ENCODE measurements at regions not wholly inside any gene's neighbourhood (a gene's known extent, or its start where the extent isn't known, plus 50 kb on each side); places are given as distances from the start of the nearest gene placed in this dataset.

DNA sequence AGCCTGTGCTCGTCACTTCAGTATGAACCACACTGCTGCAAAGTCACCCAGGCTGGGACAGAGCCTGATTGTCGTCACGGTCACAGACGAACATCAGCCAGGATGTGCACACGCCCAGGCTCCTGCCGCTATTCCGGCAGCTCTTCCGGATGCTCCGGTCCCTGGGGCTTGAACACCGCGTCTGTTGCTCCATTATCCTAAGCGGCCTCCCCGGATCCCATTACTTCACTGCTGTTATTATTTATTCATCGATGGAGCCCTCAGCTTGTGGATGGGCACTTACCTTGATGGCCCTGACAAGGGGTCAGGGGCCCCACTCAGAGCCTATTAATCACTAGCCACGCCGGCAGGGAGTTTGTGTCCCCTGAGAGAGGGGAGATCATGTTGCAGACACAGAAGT is 120.8 kb upstream of the PCBD1 start:
- H3K27ac ChIP-seq = no peak overlapping the region
- TF ChIP-seq, protein P1, sequence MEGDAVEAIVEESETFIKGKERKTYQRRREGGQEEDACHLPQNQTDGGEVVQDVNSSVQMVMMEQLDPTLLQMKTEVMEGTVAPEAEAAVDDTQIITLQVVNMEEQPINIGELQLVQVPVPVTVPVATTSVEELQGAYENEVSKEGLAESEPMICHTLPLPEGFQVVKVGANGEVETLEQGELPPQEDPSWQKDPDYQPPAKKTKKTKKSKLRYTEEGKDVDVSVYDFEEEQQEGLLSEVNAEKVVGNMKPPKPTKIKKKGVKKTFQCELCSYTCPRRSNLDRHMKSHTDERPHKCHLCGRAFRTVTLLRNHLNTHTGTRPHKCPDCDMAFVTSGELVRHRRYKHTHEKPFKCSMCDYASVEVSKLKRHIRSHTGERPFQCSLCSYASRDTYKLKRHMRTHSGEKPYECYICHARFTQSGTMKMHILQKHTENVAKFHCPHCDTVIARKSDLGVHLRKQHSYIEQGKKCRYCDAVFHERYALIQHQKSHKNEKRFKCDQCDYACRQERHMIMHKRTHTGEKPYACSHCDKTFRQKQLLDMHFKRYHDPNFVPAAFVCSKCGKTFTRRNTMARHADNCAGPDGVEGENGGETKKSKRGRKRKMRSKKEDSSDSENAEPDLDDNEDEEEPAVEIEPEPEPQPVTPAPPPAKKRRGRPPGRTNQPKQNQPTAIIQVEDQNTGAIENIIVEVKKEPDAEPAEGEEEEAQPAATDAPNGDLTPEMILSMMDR (conservative IDR thresholded peaks at IDR 0.05; ENCODE audit: low read depth, low read length) = no peak
- H3K27me3 ChIP-seq (ENCODE audit: insufficient read depth, low read depth) = no peaks in the 10 kb centered on the region
- no peak overlapping the region for H3K4me2 ChIP-seq
- no peak overlapping the region for H3K4me3 ChIP-seq (IDR thresholded peaks at IDR 0.05; ENCODE audit: insufficient read depth, low read depth, low read length)
- no peaks in the 10 kb centered on the region for H3K79me2 ChIP-seq (ENCODE audit: insufficient read depth, low read depth)
- H3K9ac ChIP-seq = no peak overlapping the region
- no peaks in the 10 kb centered on the region for H4K20me1 ChIP-seq (ENCODE audit: insufficient read depth)
- H2AFZ ChIP-seq (ENCODE audit: low read depth) = no peak overlapping the region
- H3K4me1 ChIP-seq (ENCODE audit: low read depth, poor library complexity, severe bottlenecking) = no peaks in the 10 kb centered on the region
- H3K36me3 ChIP-seq (ENCODE audit: insufficient read depth) = no peaks in the 10 kb centered on the region

GRCh38 chr10:71010730-71011129 is 122.4 kb upstream of the PCBD1 start:
- Histone ChIP-seq H3K36me3 (ENCODE audit: insufficient read depth) (no peaks in the 10 kb centered on the region), H3K4me2 (no peak overlapping the region), H2AFZ (ENCODE audit: low read depth) (no peak overlapping the region), H3K4me1 (ENCODE audit: low read depth, poor library complexity, severe bottlenecking) (no peaks in the 10 kb centered on the region), H3K27me3 (ENCODE audit: insufficient read depth, low read depth) (no peaks in the 10 kb centered on the region), H3K9ac (no peak overlapping the region), H3K4me3 (IDR thresholded peaks at IDR 0.05; ENCODE audit: insufficient read depth, low read depth, low read length) (no peak overlapping the region), H3K27ac (no peak overlapping the region), H3K79me2 (ENCODE audit: insufficient read depth, low read depth) (no peaks in the 10 kb centered on the region), H4K20me1 (ENCODE audit: insufficient read depth) (no peaks in the 10 kb centered on the region)
- TF ChIP-seq, protein P1 (conservative IDR thresholded peaks at IDR 0.05; ENCODE audit: low read depth, low read length) = no peak

DNA sequence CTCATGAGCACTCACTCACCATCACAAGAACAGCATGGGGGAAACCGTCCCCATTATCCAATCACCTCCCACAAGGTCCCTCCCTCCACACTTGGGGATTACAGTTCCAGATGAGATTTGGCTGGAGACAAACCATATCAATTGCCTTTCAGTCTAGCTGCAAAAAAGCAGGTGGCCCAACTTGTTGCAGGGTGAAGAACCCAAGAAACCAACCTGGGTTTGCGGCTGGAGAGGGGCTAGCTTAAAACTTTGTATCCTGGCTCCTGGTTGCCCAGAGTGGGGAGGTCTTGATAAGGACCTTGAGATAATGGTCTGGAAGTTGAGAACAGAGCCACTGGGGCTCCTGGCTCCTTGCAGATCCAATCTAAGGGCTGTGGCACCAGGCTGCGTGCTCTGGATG is 122.8 kb upstream of the PCBD1 start:
- no peak overlapping the region for H3K27ac ChIP-seq
- no peak overlapping the region for H3K4me2 ChIP-seq
- no peaks in the 10 kb centered on the region for H4K20me1 ChIP-seq (ENCODE audit: insufficient read depth)
- H3K79me2 ChIP-seq (ENCODE audit: insufficient read depth, low read depth) = no peaks in the 10 kb centered on the region
- no peak overlapping the region for H2AFZ ChIP-seq (ENCODE audit: low read depth)
- TF ChIP-seq, protein P1 (conservative IDR thresholded peaks at IDR 0.05; ENCODE audit: low read depth, low read length) = no peak
- H3K27me3 ChIP-seq (ENCODE audit: insufficient read depth, low read depth) = no peaks in the 10 kb centered on the region
- no peak overlapping the region for H3K4me3 ChIP-seq (IDR thresholded peaks at IDR 0.05; ENCODE audit: insufficient read depth, low read depth, low read length)
- H3K36me3 ChIP-seq (ENCODE audit: insufficient read depth) = no peaks in the 10 kb centered on the region
- no peaks in the 10 kb centered on the region for H3K4me1 ChIP-seq (ENCODE audit: low read depth, poor library complexity, severe bottlenecking)
- H3K9ac ChIP-seq = no peak overlapping the region

DNA sequence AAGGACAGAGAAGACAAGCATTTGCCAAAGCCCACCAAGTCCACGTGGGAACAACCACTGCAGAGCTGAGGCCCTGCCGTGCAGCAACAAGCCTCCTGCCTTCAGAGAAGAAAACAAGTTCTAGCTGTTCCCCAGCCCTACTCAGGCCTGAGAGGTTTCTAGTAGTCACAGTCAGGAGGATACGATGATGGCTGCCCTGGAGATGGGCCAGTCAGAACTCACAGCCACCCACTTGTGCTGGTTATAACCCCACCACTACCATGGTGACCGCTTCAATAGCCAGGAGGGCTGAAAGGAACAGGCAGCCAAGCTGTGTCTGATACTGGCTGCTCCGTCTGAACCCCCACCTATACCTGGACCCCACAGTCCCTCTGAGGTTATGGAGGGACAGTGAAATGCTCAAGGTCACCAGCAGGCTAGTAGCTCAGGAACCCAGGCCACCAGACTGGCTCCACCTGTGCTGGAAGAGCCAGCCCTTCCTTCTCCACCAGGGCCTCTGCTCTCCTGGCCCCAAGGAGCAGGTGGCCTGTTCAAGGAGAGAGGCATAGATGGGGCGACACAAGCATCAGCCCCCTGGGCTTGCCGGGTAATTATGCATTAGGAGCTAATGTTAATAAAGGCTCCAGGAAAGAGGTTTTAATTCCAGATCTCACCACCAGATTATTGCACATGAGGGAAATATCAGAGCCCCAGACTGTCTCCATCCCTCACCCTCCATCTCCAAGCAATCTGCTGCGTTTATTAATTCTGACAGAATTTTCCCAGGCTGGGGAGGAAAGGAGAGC is 125.8 kb upstream of the PCBD1 start:
- H3K4me3 ChIP-seq (IDR thresholded peaks at IDR 0.05; ENCODE audit: insufficient read depth, low read depth, low read length) = no peak overlapping the region
- H3K79me2 ChIP-seq (ENCODE audit: insufficient read depth, low read depth) = no peaks in the 10 kb centered on the region
- no peaks in the 10 kb centered on the region for H3K36me3 ChIP-seq (ENCODE audit: insufficient read depth)
- no peak overlapping the region for H3K27ac ChIP-seq
- H3K4me1 ChIP-seq (ENCODE audit: low read depth, poor library complexity, severe bottlenecking) = no peaks in the 10 kb centered on the region
- H3K9ac ChIP-seq = no peak overlapping the region
- H4K20me1 ChIP-seq (ENCODE audit: insufficient read depth) = no peaks in the 10 kb centered on the region
- H3K4me2 ChIP-seq = no peak overlapping the region
- H3K27me3 ChIP-seq (ENCODE audit: insufficient read depth, low read depth) = no peaks in the 10 kb centered on the region
- H2AFZ ChIP-seq (ENCODE audit: low read depth) = no peak overlapping the region
- TF ChIP-seq, protein P1 (conservative IDR thresholded peaks at IDR 0.05; ENCODE audit: low read depth, low read length) = no peak

All from KMS-11 (cell line).